KOPT-K1 (cell line): ENCODE measurements at regions not wholly inside any gene's neighbourhood (a gene's known extent, or its start where the extent isn't known, plus 50 kb on each side); places are given as distances from the start of the nearest gene placed in this dataset.

Experiments used
- H3K27ac ChIP-seq: fragments of 200-600 bp; sonication (generic); 2 replicates; pipeline ENCODE4 v1.5.1; 2016; ENCODE audit warnings: antibody characterized with exemption, mild to moderate bottlenecking, low read depth, low read length; ENCODE audit not compliant: poor library complexity, severe bottlenecking
- H3K36me3 ChIP-seq: fragments of 200-600 bp; sonication (generic); 2 replicates; pipeline ENCODE4 v1.5.1; 2017; ENCODE audit warnings: antibody characterized with exemption, mild to moderate bottlenecking, low read length, moderate library complexity; ENCODE audit not compliant: insufficient read depth
- H3K9me3 ChIP-seq: fragments of 200-600 bp; sonication (generic); 2 replicates; pipeline ENCODE4 v1.5.1; 2017; ENCODE audit warnings: antibody characterized with exemption, low read length, mild to moderate bottlenecking; ENCODE audit not compliant: insufficient read depth, poor library complexity, severe bottlenecking

DNA sequence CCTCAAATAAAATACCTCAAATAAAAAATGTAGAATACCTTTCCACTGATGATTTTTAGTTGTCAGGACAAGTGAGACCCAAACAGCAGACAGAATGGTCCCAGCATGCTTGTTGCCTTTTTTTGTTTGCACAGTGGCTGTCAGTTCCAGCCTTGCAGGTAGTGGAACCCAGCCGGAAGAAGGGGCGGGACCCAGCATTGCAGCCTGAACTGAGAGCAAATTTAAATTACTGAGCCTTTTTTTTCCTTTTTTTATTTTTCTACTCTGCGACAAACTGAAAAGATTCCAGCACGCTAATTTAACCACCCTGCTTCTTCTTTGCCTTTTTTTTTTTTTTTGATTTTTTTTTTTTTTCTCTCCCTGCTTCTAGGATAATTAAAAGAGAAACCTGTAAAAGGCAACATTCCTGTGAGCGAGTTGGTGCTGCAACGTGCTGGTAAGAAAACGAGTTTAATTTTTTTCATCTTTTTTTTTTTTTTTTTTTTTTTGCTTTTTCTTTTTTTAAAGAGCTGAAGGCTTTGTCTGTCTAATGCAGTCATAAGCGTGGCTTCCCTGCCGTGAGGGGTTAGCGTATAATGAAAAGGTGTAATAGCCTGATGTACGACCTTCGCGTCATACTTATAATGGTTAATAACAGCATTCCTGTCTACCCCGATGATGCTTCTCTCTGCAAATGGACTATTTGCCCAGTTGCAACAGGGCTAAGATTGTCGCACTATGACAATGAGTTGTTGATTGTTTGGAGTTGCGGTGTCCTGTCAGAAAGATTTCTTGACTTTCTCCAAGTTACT lies 555.3 kb upstream of the CELF2 start:
- Histone ChIP-seq H3K9me3 (no peaks in the 10 kb centered on the region), H3K27ac (no peak overlapping the region), H3K36me3 (no peaks in the 10 kb centered on the region)

DNA sequence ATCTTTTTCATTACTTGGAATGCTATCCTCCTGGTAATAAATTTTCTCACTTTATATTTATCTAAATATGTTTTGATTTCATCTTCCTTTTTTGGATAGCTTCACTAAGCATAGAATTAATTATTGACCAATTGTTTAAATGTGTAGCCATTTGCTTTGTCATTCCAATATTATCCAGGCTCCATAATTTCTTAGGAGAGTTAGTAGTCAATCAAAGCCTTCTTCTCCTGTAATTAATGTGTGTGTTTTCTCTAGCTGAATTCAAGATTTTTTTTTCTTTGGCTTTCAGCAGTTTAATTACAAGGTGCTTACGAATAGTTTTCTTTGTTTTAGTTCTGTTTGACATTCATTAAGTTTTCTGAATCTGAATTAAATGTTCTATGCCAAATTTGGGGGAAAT lies 545.9 kb upstream of the CELF2 start:
- Histone ChIP-seq H3K9me3 (no peaks in the 10 kb centered on the region), H3K36me3 (no peaks in the 10 kb centered on the region), H3K27ac (no peak overlapping the region)

GRCh38 chr10:10475812-10476211 lies 541.9 kb upstream of the CELF2 start:
- no peaks in the 10 kb centered on the region for H3K9me3 ChIP-seq
- no peak overlapping the region for H3K27ac ChIP-seq
- no peaks in the 10 kb centered on the region for H3K36me3 ChIP-seq

DNA sequence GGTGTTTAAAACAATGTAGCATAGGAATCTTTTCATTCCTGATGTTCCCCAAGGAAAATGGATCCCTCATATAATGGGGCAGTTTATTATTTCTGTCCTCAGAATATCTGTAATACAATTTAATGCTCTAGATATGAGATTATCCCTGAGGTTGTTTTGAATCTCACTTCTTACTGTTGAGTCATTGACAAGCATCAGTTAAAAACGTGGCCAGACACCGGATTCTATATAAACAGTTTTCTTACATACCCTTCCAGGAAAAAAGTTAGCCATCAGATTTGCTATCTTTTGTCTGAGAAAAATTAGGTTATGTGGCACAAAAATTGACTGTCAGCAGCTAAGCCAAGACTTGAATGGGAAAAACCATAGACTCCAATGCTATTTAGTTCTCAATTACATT lies 539.8 kb upstream of the CELF2 start:
- no peak overlapping the region for H3K27ac ChIP-seq
- H3K9me3 ChIP-seq: no peaks in the 10 kb centered on the region
- no peaks in the 10 kb centered on the region for H3K36me3 ChIP-seq

DNA sequence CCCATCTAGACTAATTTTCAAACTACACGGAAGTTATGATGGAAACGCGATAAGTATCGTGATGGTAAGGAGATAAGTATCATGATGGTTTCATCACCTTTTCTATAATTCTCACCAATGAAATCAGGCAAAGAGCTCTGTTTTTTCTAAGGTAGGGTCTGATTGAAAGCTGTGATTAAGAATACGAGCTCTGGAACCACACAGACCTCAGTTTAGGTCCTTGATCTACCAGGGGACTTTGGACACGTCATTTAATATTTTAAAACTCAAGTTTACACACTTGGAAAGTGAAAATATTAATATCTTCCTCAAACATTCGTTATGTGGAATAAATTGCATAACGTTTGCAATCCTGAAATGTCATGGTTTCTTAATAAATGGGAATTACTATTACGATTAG lies 538.2 kb upstream of the CELF2 start:
- Histone ChIP-seq H3K9me3 (no peaks in the 10 kb centered on the region), H3K27ac (no peak overlapping the region), H3K36me3 (no peaks in the 10 kb centered on the region)

DNA sequence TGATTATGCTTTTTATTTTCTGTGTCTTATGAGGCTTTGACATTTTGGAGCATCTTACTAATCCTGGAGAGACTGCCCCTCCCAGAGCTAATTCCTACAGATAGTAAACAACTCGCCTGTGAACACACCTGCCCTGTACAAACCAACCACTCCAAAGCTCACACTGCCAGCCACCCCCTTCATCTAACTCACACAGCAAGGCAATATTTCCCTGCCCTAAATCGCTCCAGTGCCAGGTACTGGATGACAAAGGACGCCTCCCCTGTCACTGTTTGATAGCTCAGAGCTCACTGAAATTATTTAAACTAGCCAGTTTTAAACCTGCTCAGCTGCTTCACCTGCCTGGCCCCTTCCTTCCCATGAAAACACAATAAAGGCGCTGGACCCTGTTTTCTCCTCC lies 535.1 kb upstream of the CELF2 start:
- Histone ChIP-seq H3K27ac (no peak overlapping the region), H3K9me3 (no peaks in the 10 kb centered on the region)

GRCh38 chr10:10489076-10489475 lies 528.6 kb upstream of the CELF2 start:
- no peak overlapping the region for H3K27ac ChIP-seq
- H3K36me3 ChIP-seq: no peaks in the 10 kb centered on the region
- no peaks in the 10 kb centered on the region for H3K9me3 ChIP-seq

More for the DNA sequence above, 535.1 kb upstream of the CELF2 start:
- H3K36me3 ChIP-seq: no peaks in the 10 kb centered on the region

GRCh38 chr10:10489805-10490571 lies 527.7 kb upstream of the CELF2 start:
- H3K27ac ChIP-seq: no peak overlapping the region

GRCh38 chr10:10490581-10490980 lies 527.1 kb upstream of the CELF2 start:
- Histone ChIP-seq H3K27ac (no peak overlapping the region), H3K9me3 (no peaks in the 10 kb centered on the region), H3K36me3 (no peaks in the 10 kb centered on the region)

More at GRCh38 chr10:10489805-10490571, 527.7 kb upstream of the CELF2 start:
- no peaks in the 10 kb centered on the region for H3K36me3 ChIP-seq
- no peaks in the 10 kb centered on the region for H3K9me3 ChIP-seq

GRCh38 chr10:10492420-10492819 lies 525.3 kb upstream of the CELF2 start:
- Histone ChIP-seq H3K36me3 (no peaks in the 10 kb centered on the region), H3K9me3 (no peaks in the 10 kb centered on the region), H3K27ac (no peak overlapping the region)

DNA sequence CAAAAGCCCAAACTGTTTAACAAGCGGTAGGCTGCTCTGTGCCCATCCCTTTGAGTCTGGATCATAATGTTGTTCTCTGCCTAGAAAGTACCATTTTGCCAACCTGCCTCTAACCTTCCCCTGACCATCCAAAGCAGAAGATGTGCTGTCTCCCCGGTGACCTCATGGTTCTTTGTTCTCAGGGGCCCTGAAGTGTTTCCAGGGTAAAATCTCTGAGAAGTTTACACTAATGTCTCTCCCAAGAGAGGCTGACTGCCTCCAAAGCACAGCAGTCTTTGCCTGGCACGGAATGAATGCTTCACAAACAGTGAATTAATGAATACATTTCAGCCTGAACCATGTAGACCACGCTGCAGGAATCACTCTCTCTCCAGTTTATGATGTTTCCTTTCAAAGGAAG lies 523.8 kb upstream of the CELF2 start:
- Histone ChIP-seq H3K27ac (no peak overlapping the region), H3K9me3 (no peaks in the 10 kb centered on the region), H3K36me3 (no peaks in the 10 kb centered on the region)

GRCh38 chr10:10497245-10497644 lies 520.4 kb upstream of the CELF2 start:
- Histone ChIP-seq H3K27ac (no peak overlapping the region), H3K9me3 (no peaks in the 10 kb centered on the region), H3K36me3 (no peaks in the 10 kb centered on the region)

GRCh38 chr10:10498781-10499180 lies 518.9 kb upstream of the CELF2 start:
- Histone ChIP-seq H3K36me3 (no peaks in the 10 kb centered on the region), H3K9me3 (no peaks in the 10 kb centered on the region), H3K27ac (no peak overlapping the region)

GRCh38 chr10:10499839-10500238 lies 517.8 kb upstream of the CELF2 start:
- H3K27ac ChIP-seq: no peak overlapping the region

GRCh38 chr10:10500937-10501336 lies 516.7 kb upstream of the CELF2 start:
- H3K27ac ChIP-seq: no peak overlapping the region
- H3K9me3 ChIP-seq: no peaks in the 10 kb centered on the region
- H3K36me3 ChIP-seq: no peaks in the 10 kb centered on the region

More at GRCh38 chr10:10499839-10500238, 517.8 kb upstream of the CELF2 start:
- Histone ChIP-seq H3K36me3 (no peaks in the 10 kb centered on the region), H3K9me3 (no peaks in the 10 kb centered on the region)

GRCh38 chr10:10503772-10504171 lies 513.9 kb upstream of the CELF2 start:
- Histone ChIP-seq H3K27ac (no peak overlapping the region), H3K36me3 (no peaks in the 10 kb centered on the region), H3K9me3 (no peaks in the 10 kb centered on the region)
